GM23338 (cell line): ENCODE measurements at regions not wholly inside any gene's neighbourhood (a gene's known extent, or its start where the extent isn't known, plus 50 kb on each side); places are given as distances from the start of the nearest gene placed in this dataset.

Experiments
- ATAC-seq: fragments of 200-7000 bp; cut with Tn5 transposase; 3 replicates; pipeline ENCODE4 v1.9.1; 2020
- DNase-seq: peaks from one replicate; pipeline ENCODE4 v3.0.0-alpha.2; 2015; ENCODE audit warnings: low spot score
- H2AFZ ChIP-seq: fragments of 200-600 bp; sonication (generic); 2 replicates; pipeline ENCODE4 v1.8.0; 2016; ENCODE audit warnings: antibody characterized with exemption, mild to moderate bottlenecking, moderate library complexity
- H3F3A ChIP-seq: fragments of 200-600 bp; sonication (generic); replicated peaks from 2 replicates; pipeline ENCODE4 v1.8.0; 2017; ENCODE audit warnings: antibody characterized with exemption, mixed run types, low read depth
- H3K27ac ChIP-seq: fragments of 200-600 bp; sonication (generic); 2 replicates; pipeline ENCODE4 v1.6.1; 2016; ENCODE audit warnings: low read depth
- H3K27me3 ChIP-seq: fragments of 200-600 bp; sonication (generic); 2 replicates; pipeline ENCODE4 v1.8.0; 2016; ENCODE audit warnings: mild to moderate bottlenecking, mixed run types, moderate library complexity; ENCODE audit not compliant: insufficient read depth
- H3K36me3 ChIP-seq: fragments of 200-600 bp; sonication (generic); 2 replicates; pipeline ENCODE4 v1.8.0; 2016; ENCODE audit warnings: mild to moderate bottlenecking; ENCODE audit not compliant: insufficient read depth
- H3K4me1 ChIP-seq: fragments of 200-600 bp; sonication (generic); 2 replicates; pipeline ENCODE4 v1.8.0; 2016; ENCODE audit warnings: mild to moderate bottlenecking, moderate library complexity; ENCODE audit not compliant: insufficient read depth
- H3K4me2 ChIP-seq: fragments of 200-600 bp; sonication (generic); 2 replicates; pipeline ENCODE4 v1.7.1; 2017; ENCODE audit warnings: mixed run types
- H3K4me3 ChIP-seq: fragments of 200-600 bp; sonication (generic); 2 replicates; pipeline ENCODE4 v1.6.1; 2016; ENCODE audit warnings: mixed run types
- H3K79me2 ChIP-seq: fragments of 200-600 bp; sonication (generic); replicated peaks from 2 replicates; pipeline ENCODE4 v1.8.0; 2017; ENCODE audit warnings: mild to moderate bottlenecking; ENCODE audit not compliant: insufficient read depth
- H3K9me2 ChIP-seq: fragments of 200-600 bp; sonication (generic); 2 replicates; pipeline ENCODE4 v1.8.0; 2017; ENCODE audit not compliant: insufficient read depth
- H4K20me1 ChIP-seq: fragments of 200-600 bp; sonication (generic); replicated peaks from 2 replicates; pipeline ENCODE4 v1.8.0; 2017; ENCODE audit warnings: mild to moderate bottlenecking; ENCODE audit not compliant: insufficient read depth
- H3K27ac Mint-ChIP-seq: 2 replicates; pipeline ENCODE4 v1.8.0; 2020; ENCODE audit warnings: inconsistent platforms, mild to moderate bottlenecking, moderate library complexity, mixed read lengths
- H3K27me3 Mint-ChIP-seq: 3 replicates; pipeline ENCODE4 v1.8.0; 2022; ENCODE audit warnings: low read depth, mild to moderate bottlenecking, moderate library complexity, mixed read lengths, inconsistent platforms; ENCODE audit not compliant: insufficient read depth, poor library complexity
- H3K36me3 Mint-ChIP-seq: 3 replicates; pipeline ENCODE4 v1.8.0; 2021; ENCODE audit warnings: low read depth, mild to moderate bottlenecking, inconsistent platforms, moderate library complexity, mixed read lengths
- H3K4me1 Mint-ChIP-seq: 3 replicates; pipeline ENCODE4 v1.8.0; 2020; ENCODE audit warnings: mild to moderate bottlenecking, inconsistent platforms, mixed read lengths
- H3K4me3 Mint-ChIP-seq: 3 replicates; pipeline ENCODE4 v1.8.0; 2021; ENCODE audit warnings: moderate library complexity, mild to moderate bottlenecking, inconsistent platforms, mixed read lengths
- H3K9me3 Mint-ChIP-seq: 3 replicates; pipeline ENCODE4 v1.8.0; 2020; ENCODE audit warnings: moderate library complexity, mild to moderate bottlenecking, inconsistent platforms, mixed read lengths
- JUNB ChIP-seq: IDR thresholded peaks from one replicate; pipeline ENCODE4 v1.6.1; 2016; ENCODE audit warnings: antibody characterized with exemption; ENCODE audit not compliant: unreplicated experiment
- ZNF331 ChIP-seq: fragments of 250-450 bp; sonication (Bioruptor Pico); IDR thresholded peaks from 2 replicates; pipeline ENCODE4 v1.5.0; 2020; ENCODE audit warnings: low read depth, mild to moderate bottlenecking, moderate library complexity
- TF ChIP-seq, protein P1 (sequence below): fragments of 250-450 bp; sonication (Bioruptor Pico); IDR thresholded peaks from 2 replicates; pipeline ENCODE4 v1.5.0; 2020; ENCODE audit warnings: mild to moderate bottlenecking, moderate library complexity
- TF ChIP-seq, protein P2 (sequence below), 2 experiments: fragments of 200-600 bp in 1 of 2; sonication (generic) in 1 of 2; conservative IDR thresholded peaks; 2 replicates each; pipeline versions ENCODE4 v1.5.1 to v1.6.1; 2016 to 2017; ENCODE audit warnings: antibody characterized with exemption in 2 of 2, low read depth in 2 of 2, mild to moderate bottlenecking in 2 of 2, moderate library complexity in 1 of 2

DNA sequence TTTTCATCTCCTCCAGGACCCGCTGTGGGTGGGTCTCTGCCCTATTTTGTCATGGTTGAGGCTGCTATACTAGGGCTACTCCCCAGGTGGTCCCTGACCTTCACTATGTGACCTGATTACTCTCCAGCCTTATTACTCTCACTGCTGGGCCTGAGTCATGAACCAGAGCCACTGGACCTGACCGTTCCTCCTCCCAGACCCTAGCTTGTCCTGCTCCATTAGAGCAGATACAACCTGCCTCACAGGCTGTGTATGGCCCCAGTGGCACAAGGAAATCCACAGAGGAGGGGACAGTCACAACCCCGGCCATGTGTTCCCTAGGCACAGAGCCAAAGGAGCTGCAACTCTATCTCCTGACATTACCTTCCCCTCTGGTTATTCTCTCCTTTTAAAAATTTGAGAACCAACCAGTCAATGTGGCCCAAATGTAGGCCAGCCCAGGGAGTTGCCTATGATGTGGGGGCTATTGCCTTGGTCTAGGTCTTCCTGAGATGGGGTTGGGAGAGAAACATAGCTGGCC, 96.0 kb upstream of the FSTL4 start (continued):
- TF ChIP-seq, protein P1, sequence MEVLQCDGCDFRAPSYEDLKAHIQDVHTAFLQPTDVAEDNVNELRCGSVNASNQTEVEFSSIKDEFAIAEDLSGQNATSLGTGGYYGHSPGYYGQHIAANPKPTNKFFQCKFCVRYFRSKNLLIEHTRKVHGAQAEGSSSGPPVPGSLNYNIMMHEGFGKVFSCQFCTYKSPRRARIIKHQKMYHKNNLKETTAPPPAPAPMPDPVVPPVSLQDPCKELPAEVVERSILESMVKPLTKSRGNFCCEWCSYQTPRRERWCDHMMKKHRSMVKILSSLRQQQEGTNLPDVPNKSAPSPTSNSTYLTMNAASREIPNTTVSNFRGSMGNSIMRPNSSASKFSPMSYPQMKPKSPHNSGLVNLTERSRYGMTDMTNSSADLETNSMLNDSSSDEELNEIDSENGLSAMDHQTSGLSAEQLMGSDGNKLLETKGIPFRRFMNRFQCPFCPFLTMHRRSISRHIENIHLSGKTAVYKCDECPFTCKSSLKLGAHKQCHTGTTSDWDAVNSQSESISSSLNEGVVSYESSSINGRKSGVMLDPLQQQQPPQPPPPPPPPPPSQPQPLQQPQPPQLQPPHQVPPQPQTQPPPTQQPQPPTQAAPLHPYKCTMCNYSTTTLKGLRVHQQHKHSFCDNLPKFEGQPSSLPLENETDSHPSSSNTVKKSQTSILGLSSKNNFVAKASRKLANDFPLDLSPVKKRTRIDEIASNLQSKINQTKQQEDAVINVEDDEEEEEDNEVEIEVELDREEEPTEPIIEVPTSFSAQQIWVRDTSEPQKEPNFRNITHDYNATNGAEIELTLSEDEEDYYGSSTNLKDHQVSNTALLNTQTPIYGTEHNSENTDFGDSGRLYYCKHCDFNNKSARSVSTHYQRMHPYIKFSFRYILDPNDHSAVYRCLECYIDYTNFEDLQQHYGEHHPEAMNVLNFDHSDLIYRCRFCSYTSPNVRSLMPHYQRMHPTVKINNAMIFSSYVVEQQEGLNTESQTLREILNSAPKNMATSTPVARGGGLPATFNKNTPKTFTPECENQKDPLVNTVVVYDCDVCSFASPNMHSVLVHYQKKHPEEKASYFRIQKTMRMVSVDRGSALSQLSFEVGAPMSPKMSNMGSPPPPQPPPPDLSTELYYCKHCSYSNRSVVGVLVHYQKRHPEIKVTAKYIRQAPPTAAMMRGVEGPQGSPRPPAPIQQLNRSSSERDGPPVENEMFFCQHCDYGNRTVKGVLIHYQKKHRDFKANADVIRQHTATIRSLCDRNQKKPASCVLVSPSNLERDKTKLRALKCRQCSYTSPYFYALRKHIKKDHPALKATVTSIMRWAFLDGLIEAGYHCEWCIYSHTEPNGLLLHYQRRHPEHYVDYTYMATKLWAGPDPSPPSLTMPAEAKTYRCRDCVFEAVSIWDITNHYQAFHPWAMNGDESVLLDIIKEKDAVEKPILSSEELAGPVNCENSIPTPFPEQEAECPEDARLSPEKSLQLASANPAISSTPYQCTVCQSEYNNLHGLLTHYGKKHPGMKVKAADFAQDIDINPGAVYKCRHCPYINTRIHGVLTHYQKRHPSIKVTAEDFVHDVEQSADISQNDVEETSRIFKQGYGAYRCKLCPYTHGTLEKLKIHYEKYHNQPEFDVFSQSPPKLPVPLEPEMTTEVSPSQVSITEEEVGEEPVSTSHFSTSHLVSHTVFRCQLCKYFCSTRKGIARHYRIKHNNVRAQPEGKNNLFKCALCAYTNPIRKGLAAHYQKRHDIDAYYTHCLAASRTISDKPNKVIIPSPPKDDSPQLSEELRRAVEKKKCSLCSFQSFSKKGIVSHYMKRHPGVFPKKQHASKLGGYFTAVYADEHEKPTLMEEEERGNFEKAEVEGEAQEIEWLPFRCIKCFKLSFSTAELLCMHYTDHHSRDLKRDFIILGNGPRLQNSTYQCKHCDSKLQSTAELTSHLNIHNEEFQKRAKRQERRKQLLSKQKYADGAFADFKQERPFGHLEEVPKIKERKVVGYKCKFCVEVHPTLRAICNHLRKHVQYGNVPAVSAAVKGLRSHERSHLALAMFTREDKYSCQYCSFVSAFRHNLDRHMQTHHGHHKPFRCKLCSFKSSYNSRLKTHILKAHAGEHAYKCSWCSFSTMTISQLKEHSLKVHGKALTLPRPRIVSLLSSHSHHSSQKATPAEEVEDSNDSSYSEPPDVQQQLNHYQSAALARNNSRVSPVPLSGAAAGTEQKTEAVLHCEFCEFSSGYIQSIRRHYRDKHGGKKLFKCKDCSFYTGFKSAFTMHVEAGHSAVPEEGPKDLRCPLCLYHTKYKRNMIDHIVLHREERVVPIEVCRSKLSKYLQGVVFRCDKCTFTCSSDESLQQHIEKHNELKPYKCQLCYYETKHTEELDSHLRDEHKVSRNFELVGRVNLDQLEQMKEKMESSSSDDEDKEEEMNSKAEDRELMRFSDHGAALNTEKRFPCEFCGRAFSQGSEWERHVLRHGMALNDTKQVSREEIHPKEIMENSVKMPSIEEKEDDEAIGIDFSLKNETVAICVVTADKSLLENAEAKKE: no peak
- TF ChIP-seq ZNF331 (CRISPR knock-in tag): no peak
- TF ChIP-seq, protein P2, sequence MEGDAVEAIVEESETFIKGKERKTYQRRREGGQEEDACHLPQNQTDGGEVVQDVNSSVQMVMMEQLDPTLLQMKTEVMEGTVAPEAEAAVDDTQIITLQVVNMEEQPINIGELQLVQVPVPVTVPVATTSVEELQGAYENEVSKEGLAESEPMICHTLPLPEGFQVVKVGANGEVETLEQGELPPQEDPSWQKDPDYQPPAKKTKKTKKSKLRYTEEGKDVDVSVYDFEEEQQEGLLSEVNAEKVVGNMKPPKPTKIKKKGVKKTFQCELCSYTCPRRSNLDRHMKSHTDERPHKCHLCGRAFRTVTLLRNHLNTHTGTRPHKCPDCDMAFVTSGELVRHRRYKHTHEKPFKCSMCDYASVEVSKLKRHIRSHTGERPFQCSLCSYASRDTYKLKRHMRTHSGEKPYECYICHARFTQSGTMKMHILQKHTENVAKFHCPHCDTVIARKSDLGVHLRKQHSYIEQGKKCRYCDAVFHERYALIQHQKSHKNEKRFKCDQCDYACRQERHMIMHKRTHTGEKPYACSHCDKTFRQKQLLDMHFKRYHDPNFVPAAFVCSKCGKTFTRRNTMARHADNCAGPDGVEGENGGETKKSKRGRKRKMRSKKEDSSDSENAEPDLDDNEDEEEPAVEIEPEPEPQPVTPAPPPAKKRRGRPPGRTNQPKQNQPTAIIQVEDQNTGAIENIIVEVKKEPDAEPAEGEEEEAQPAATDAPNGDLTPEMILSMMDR (conservative IDR thresholded peaks at IDR 0.05; ENCODE audit: low read depth in 2 of 2): no peak

DNA sequence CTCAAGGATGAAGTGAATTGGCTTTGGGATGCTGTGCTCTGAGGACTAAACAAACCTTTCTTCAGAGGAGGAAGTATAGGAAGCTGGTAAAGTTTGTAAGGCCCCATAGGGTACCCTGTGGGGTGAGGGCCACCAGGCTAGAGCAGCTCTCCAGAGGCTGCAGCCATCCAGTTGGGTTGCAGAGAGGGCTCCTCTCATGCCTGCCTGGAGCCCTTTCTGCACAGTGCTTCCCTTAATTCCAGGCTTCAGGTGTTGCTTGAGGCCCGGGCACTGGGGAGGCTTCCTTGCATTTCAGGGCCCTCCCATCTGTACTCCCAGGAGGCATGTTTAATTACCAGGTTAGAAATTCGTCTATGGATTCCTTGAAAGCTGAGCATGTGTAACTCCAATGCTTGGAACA, 95.3 kb upstream of the FSTL4 start:
- H3K4me1 Mint-ChIP-seq: no peaks in the 10 kb centered on the region
- Histone ChIP-seq H3K79me2 (no peaks in the 10 kb centered on the region), H3K27ac (no peak overlapping the region), H3K27me3 (no peaks in the 10 kb centered on the region), H3F3A (no peaks in the 10 kb centered on the region), H3K4me1 (no peaks in the 10 kb centered on the region), H3K9me2 (no peaks in the 10 kb centered on the region), H3K4me2 (no peak overlapping the region), H2AFZ (no peak overlapping the region), H3K36me3 (no peaks in the 10 kb centered on the region), H4K20me1 (no peaks in the 10 kb centered on the region), H3K4me3 (no peak overlapping the region)
- DNase-seq: no peak
- no peak for ATAC-seq
- no peaks in the 10 kb centered on the region for H3K27me3 Mint-ChIP-seq
- H3K9me3 Mint-ChIP-seq: no peaks in the 10 kb centered on the region
- H3K36me3 Mint-ChIP-seq: no peaks in the 10 kb centered on the region
- no peak overlapping the region for H3K4me3 Mint-ChIP-seq
- no peak overlapping the region for H3K27ac Mint-ChIP-seq
- TF ChIP-seq, protein P2 (conservative IDR thresholded peaks at IDR 0.05; ENCODE audit: low read depth in 2 of 2): no peak
- TF ChIP-seq, protein P1: no peak
- TF ChIP-seq JUNB: no peak
